ENCODE measurements at regions not wholly inside any gene's neighbourhood (a gene's known extent, or its start where the extent isn't known, plus 50 kb on each side); places are given as distances from the start of the nearest gene placed in this dataset.

GRCh38 chr3:99325402-99325801, 313.0 kb upstream of the COL8A1 start:
- TF ChIP-seq CTCF (conservative IDR thresholded peaks at IDR 0.05), result no peak
- Mint-ChIP-seq H3K27ac (no peak overlapping the region), H3K4me1 (ENCODE audit: unreplicated experiment) (peaks cover 10% of the 10 kb centered on the region), H3K36me3 (no peaks in the 10 kb centered on the region), H3K9me3 (no peaks in the 10 kb centered on the region), H3K4me3 (no peak overlapping the region), H3K27me3 (peaks cover 5% of the 10 kb centered on the region)
- no peak for DNase-seq (ENCODE audit: extremely low spot score, unreplicated experiment)

GRCh38 chr3:99324636-99325203, 313.7 kb upstream of the COL8A1 start:
- Mint-ChIP-seq H3K27ac (no peak overlapping the region), H3K4me1 (ENCODE audit: unreplicated experiment) (peaks cover 10% of the 10 kb centered on the region), H3K9me3 (no peaks in the 10 kb centered on the region), H3K4me3 (no peak overlapping the region), H3K36me3 (no peaks in the 10 kb centered on the region), H3K27me3 (peaks cover 5% of the 10 kb centered on the region)
- DNase-seq (ENCODE audit: extremely low spot score, unreplicated experiment), result no peak
- TF ChIP-seq CTCF (conservative IDR thresholded peaks at IDR 0.05), result no peak

- Mint-ChIP-seq H3K4me3 (no peak overlapping the region), H3K27ac (no peak overlapping the region), H3K36me3 (no peaks in the 10 kb centered on the region), H3K4me1 (ENCODE audit: unreplicated experiment) (peaks cover 10% of the 10 kb centered on the region), H3K27me3 (peaks cover 5% of the 10 kb centered on the region), H3K9me3 (no peaks in the 10 kb centered on the region)
- no peak for DNase-seq (ENCODE audit: extremely low spot score, unreplicated experiment)
- no peak for TF ChIP-seq CTCF (conservative IDR thresholded peaks at IDR 0.05)
Observed at GRCh38 chr3:99323940-99324339, 314.5 kb upstream of the COL8A1 start.

GRCh38 chr3:99322551-99322950, 315.8 kb upstream of the COL8A1 start:
- H3K9me3 Mint-ChIP-seq, result no peaks in the 10 kb centered on the region
- no peaks in the 10 kb centered on the region for H3K36me3 Mint-ChIP-seq
- H3K27me3 Mint-ChIP-seq, result peaks cover 5% of the 10 kb centered on the region
- no peak overlapping the region for H3K4me3 Mint-ChIP-seq
- TF ChIP-seq CTCF (conservative IDR thresholded peaks at IDR 0.05), result no peak
- DNase-seq (ENCODE audit: extremely low spot score, unreplicated experiment), result no peak
- H3K4me1 Mint-ChIP-seq (ENCODE audit: unreplicated experiment), result peaks cover 10% of the 10 kb centered on the region
- H3K27ac Mint-ChIP-seq, result no peak overlapping the region

GRCh38 chr3:99321261-99321660, 317.1 kb upstream of the COL8A1 start:
- peaks cover 5% of the 10 kb centered on the region for H3K27me3 Mint-ChIP-seq
- H3K4me1 Mint-ChIP-seq (ENCODE audit: unreplicated experiment), result peaks cover 10% of the 10 kb centered on the region
- no peaks in the 10 kb centered on the region for H3K9me3 Mint-ChIP-seq
- no peaks in the 10 kb centered on the region for H3K36me3 Mint-ChIP-seq
- no peak for TF ChIP-seq CTCF (conservative IDR thresholded peaks at IDR 0.05)
- no peak for DNase-seq (ENCODE audit: extremely low spot score, unreplicated experiment)
- H3K27ac Mint-ChIP-seq, result no peak overlapping the region
- H3K4me3 Mint-ChIP-seq, result no peak overlapping the region

- Mint-ChIP-seq H3K4me3 (no peak overlapping the region), H3K36me3 (no peaks in the 10 kb centered on the region), H3K9me3 (no peaks in the 10 kb centered on the region), H3K4me1 (ENCODE audit: unreplicated experiment) (peaks cover 7% of the 10 kb centered on the region), H3K27ac (no peak overlapping the region), H3K27me3 (no peaks in the 10 kb centered on the region)
- no peak for TF ChIP-seq CTCF (conservative IDR thresholded peaks at IDR 0.05)
- no peak for DNase-seq (ENCODE audit: extremely low spot score, unreplicated experiment)
Observed at GRCh38 chr3:99319961-99320360, 318.4 kb upstream of the COL8A1 start.

Measured in type B pancreatic cell (in vitro differentiated cells).